ENCODE measurements at regions not wholly inside any gene's neighbourhood (a gene's known extent, or its start where the extent isn't known, plus 50 kb on each side); places are given as distances from the start of the nearest gene placed in this dataset.

- TF ChIP-seq CTCF (IDR thresholded peaks at IDR 0.05; ENCODE audit: poor library complexity, severe bottlenecking) = no peak
- no peak for TF ChIP-seq TAF1 (IDR thresholded peaks at IDR 0.05; ENCODE audit: low read depth)
These were observed 318.1 kb upstream of the GOT2 start (continued) for GRCh38 chr16:59052231-59052630.

GRCh38 chr16:59048876-59049275 is 314.8 kb upstream of the GOT2 start:
- Histone ChIP-seq H3K4me3 (ENCODE audit: low read length) (no peak overlapping the region), H3K9me2 (ENCODE audit: insufficient read depth, low read length) (no peaks in the 10 kb centered on the region), H3F3A (ENCODE audit: insufficient read depth, low read length, poor library complexity, severe bottlenecking) (no peaks in the 10 kb centered on the region), H3K4me2 (ENCODE audit: low read length) (no peak overlapping the region), H3K27me3 (ENCODE audit: insufficient read depth, low read depth, low read length) (no peaks in the 10 kb centered on the region), H4K20me1 (ENCODE audit: insufficient read depth) (no peaks in the 10 kb centered on the region), H3K27ac (ENCODE audit: low read length) (no peak overlapping the region), H3K9ac (ENCODE audit: low read length) (no peak overlapping the region), H2AFZ (ENCODE audit: low read depth, low read length) (no peak overlapping the region), H3K79me2 (replicated peaks; ENCODE audit: insufficient read depth, low read length) (no peaks in the 10 kb centered on the region), H3K36me3 (ENCODE audit: insufficient read depth, low read length) (no peaks in the 10 kb centered on the region), H3K9me3 (ENCODE audit: low read length) (no peaks in the 10 kb centered on the region)
- TF ChIP-seq TAF1 (IDR thresholded peaks at IDR 0.05; ENCODE audit: low read depth) (no peak), EZH2 (IDR thresholded peaks at IDR 0.05; ENCODE audit: borderline replicate concordance, insufficient read depth, low read length, poor library complexity, severe bottlenecking) (no peak)

GRCh38 chr16:59047114-59047513 is 313.0 kb upstream of the GOT2 start:
- Histone ChIP-seq H3K9me3 (ENCODE audit: low read length) (no peaks in the 10 kb centered on the region), H3K9me2 (ENCODE audit: insufficient read depth, low read length) (no peaks in the 10 kb centered on the region), H3K27me3 (ENCODE audit: insufficient read depth, low read depth, low read length) (no peaks in the 10 kb centered on the region), H3K4me3 (ENCODE audit: low read length) (no peak overlapping the region), H2AFZ (ENCODE audit: low read depth, low read length) (no peak overlapping the region), H3K4me2 (ENCODE audit: low read length) (no peak overlapping the region), H4K20me1 (ENCODE audit: insufficient read depth) (no peaks in the 10 kb centered on the region), H3F3A (ENCODE audit: insufficient read depth, low read length, poor library complexity, severe bottlenecking) (no peaks in the 10 kb centered on the region), H3K36me3 (ENCODE audit: insufficient read depth, low read length) (no peaks in the 10 kb centered on the region), H3K9ac (ENCODE audit: low read length) (no peak overlapping the region), H3K79me2 (replicated peaks; ENCODE audit: insufficient read depth, low read length) (no peaks in the 10 kb centered on the region), H3K27ac (ENCODE audit: low read length) (no peak overlapping the region)
- TF ChIP-seq RAD21 (conservative IDR thresholded peaks at IDR 0.05) = no peak
- no peak for TF ChIP-seq CTCF (IDR thresholded peaks at IDR 0.05; ENCODE audit: poor library complexity, severe bottlenecking)
- TF ChIP-seq REST (IDR thresholded peaks at IDR 0.05; ENCODE audit: borderline replicate concordance) = no peak

Data from neural cell (in vitro differentiated cells).